ENCODE measurements at regions not wholly inside any gene's neighbourhood (a gene's known extent, or its start where the extent isn't known, plus 50 kb on each side); places are given as distances from the start of the nearest gene placed in this dataset.
A peak's percentile ranks its signal among the peaks of the same experiment; 100 is the strongest.

GRCh38 chr17:69898601-69899000 is 176.4 kb upstream of the KCNJ16 start:
- H3K9me3 ChIP-seq (ENCODE audit: control insufficient read depth in 3 of 3, low read length in 3 of 3): no peaks in the 10 kb centered on the region
- peaks cover 0 to 9% (median 5%) of the 10 kb centered on the region in 3 donors for H3K4me1 ChIP-seq (ENCODE audit: control insufficient read depth in 3 of 3, insufficient read depth in 3 of 3, low read length in 3 of 3)
- no peaks in the 10 kb centered on the region for H3K36me3 ChIP-seq (ENCODE audit: control insufficient read depth in 3 of 3, insufficient read depth in 3 of 3, low read length in 3 of 3)
- no peak overlapping the region for H3K9ac ChIP-seq (ENCODE audit: low read depth in 1 of 3, low read length in 3 of 3)
- H3K27me3 ChIP-seq (ENCODE audit: control insufficient read depth in 3 of 3, insufficient read depth in 3 of 3, low read length in 3 of 3): no peaks in the 10 kb centered on the region
- no peak overlapping the region for H3K27ac ChIP-seq (ENCODE audit: low read depth, low read length)
- no peak overlapping the region for H3K4me3 ChIP-seq (ENCODE audit: low read length in 3 of 3)

GRCh38 chr17:69900101-69900500 is 174.9 kb upstream of the KCNJ16 start:
- H3K4me1 ChIP-seq (ENCODE audit: control insufficient read depth in 3 of 3, insufficient read depth in 3 of 3, low read length in 3 of 3): peaks cover 0 to 9% (median 5%) of the 10 kb centered on the region in 3 donors
- no peak overlapping the region for H3K9ac ChIP-seq (ENCODE audit: low read depth in 1 of 3, low read length in 3 of 3)
- no peaks in the 10 kb centered on the region for H3K36me3 ChIP-seq (ENCODE audit: control insufficient read depth in 3 of 3, insufficient read depth in 3 of 3, low read length in 3 of 3)
- H3K4me3 ChIP-seq (ENCODE audit: low read length in 3 of 3): no peak overlapping the region
- H3K27me3 ChIP-seq (ENCODE audit: control insufficient read depth in 3 of 3, insufficient read depth in 3 of 3, low read length in 3 of 3): no peaks in the 10 kb centered on the region
- no peaks in the 10 kb centered on the region for H3K9me3 ChIP-seq (ENCODE audit: control insufficient read depth in 3 of 3, low read length in 3 of 3)
- H3K27ac ChIP-seq (ENCODE audit: low read depth, low read length): no peak overlapping the region

GRCh38 chr17:69900829-69901228 is 174.2 kb upstream of the KCNJ16 start:
- H3K27ac ChIP-seq (ENCODE audit: low read depth, low read length): peak overlapping the region; percentile 70
- H3K4me3 ChIP-seq (ENCODE audit: low read length in 3 of 3): peak overlapping the region in 1 of 3 donors; percentile 32
- no peaks in the 10 kb centered on the region for H3K36me3 ChIP-seq (ENCODE audit: control insufficient read depth in 3 of 3, insufficient read depth in 3 of 3, low read length in 3 of 3)
- peak overlapping the region in 1 of 3 donors; percentile 50 for H3K9ac ChIP-seq (ENCODE audit: low read depth in 1 of 3, low read length in 3 of 3)
- H3K9me3 ChIP-seq (ENCODE audit: control insufficient read depth in 3 of 3, low read length in 3 of 3): no peaks in the 10 kb centered on the region
- H3K27me3 ChIP-seq (ENCODE audit: control insufficient read depth in 3 of 3, insufficient read depth in 3 of 3, low read length in 3 of 3): no peaks in the 10 kb centered on the region
- peaks cover 0 to 9% (median 5%) of the 10 kb centered on the region in 3 donors for H3K4me1 ChIP-seq (ENCODE audit: control insufficient read depth in 3 of 3, insufficient read depth in 3 of 3, low read length in 3 of 3)

- Histone ChIP-seq H3K4me1 (ENCODE audit: control insufficient read depth in 3 of 3, insufficient read depth in 3 of 3, low read length in 3 of 3) (peaks cover 0 to 4% (median 0%) of the 10 kb centered on the region in 3 donors), H3K4me3 (ENCODE audit: low read length in 3 of 3) (no peak overlapping the region), H3K36me3 (ENCODE audit: control insufficient read depth in 3 of 3, insufficient read depth in 3 of 3, low read length in 3 of 3) (no peaks in the 10 kb centered on the region), H3K27me3 (ENCODE audit: control insufficient read depth in 3 of 3, insufficient read depth in 3 of 3, low read length in 3 of 3) (no peaks in the 10 kb centered on the region), H3K27ac (ENCODE audit: low read depth, low read length) (no peak overlapping the region), H3K9me3 (ENCODE audit: control insufficient read depth in 3 of 3, low read length in 3 of 3) (no peaks in the 10 kb centered on the region), H3K9ac (ENCODE audit: low read depth in 1 of 3, low read length in 3 of 3) (no peak overlapping the region)
These were observed 168.7 kb upstream of the KCNJ16 start for GRCh38 chr17:69906306-69906705.

GRCh38 chr17:69907132-69907847 is 167.7 kb upstream of the KCNJ16 start:
- Histone ChIP-seq H3K9me3 (ENCODE audit: control insufficient read depth in 3 of 3, low read length in 3 of 3) (no peaks in the 10 kb centered on the region), H3K4me1 (ENCODE audit: control insufficient read depth in 3 of 3, insufficient read depth in 3 of 3, low read length in 3 of 3) (no peaks in the 10 kb centered on the region), H3K27me3 (ENCODE audit: control insufficient read depth in 3 of 3, insufficient read depth in 3 of 3, low read length in 3 of 3) (no peaks in the 10 kb centered on the region), H3K36me3 (ENCODE audit: control insufficient read depth in 3 of 3, insufficient read depth in 3 of 3, low read length in 3 of 3) (no peaks in the 10 kb centered on the region), H3K4me3 (ENCODE audit: low read length in 3 of 3) (no peak overlapping the region), H3K9ac (ENCODE audit: low read depth in 1 of 3, low read length in 3 of 3) (no peak overlapping the region), H3K27ac (ENCODE audit: low read depth, low read length) (no peak overlapping the region)

- no peak overlapping the region for H3K27ac ChIP-seq (ENCODE audit: low read depth, low read length)
These were observed 166.2 kb upstream of the KCNJ16 start for GRCh38 chr17:69908626-69909368.

GRCh38 chr17:69909389-69909788 is 165.6 kb upstream of the KCNJ16 start:
- Histone ChIP-seq H3K27ac (ENCODE audit: low read depth, low read length) (no peak overlapping the region), H3K4me1 (ENCODE audit: control insufficient read depth in 3 of 3, insufficient read depth in 3 of 3, low read length in 3 of 3) (no peaks in the 10 kb centered on the region), H3K9ac (ENCODE audit: low read depth in 1 of 3, low read length in 3 of 3) (no peak overlapping the region), H3K4me3 (ENCODE audit: low read length in 3 of 3) (no peak overlapping the region), H3K27me3 (ENCODE audit: control insufficient read depth in 3 of 3, insufficient read depth in 3 of 3, low read length in 3 of 3) (no peaks in the 10 kb centered on the region), H3K36me3 (ENCODE audit: control insufficient read depth in 3 of 3, insufficient read depth in 3 of 3, low read length in 3 of 3) (no peaks in the 10 kb centered on the region), H3K9me3 (ENCODE audit: control insufficient read depth in 3 of 3, low read length in 3 of 3) (no peaks in the 10 kb centered on the region)

More at GRCh38 chr17:69908626-69909368, 166.2 kb upstream of the KCNJ16 start:
- Histone ChIP-seq H3K9ac (ENCODE audit: low read depth in 1 of 3, low read length in 3 of 3) (no peak overlapping the region), H3K27me3 (ENCODE audit: control insufficient read depth in 3 of 3, insufficient read depth in 3 of 3, low read length in 3 of 3) (no peaks in the 10 kb centered on the region), H3K4me3 (ENCODE audit: low read length in 3 of 3) (no peak overlapping the region), H3K4me1 (ENCODE audit: control insufficient read depth in 3 of 3, insufficient read depth in 3 of 3, low read length in 3 of 3) (no peaks in the 10 kb centered on the region), H3K9me3 (ENCODE audit: control insufficient read depth in 3 of 3, low read length in 3 of 3) (no peaks in the 10 kb centered on the region), H3K36me3 (ENCODE audit: control insufficient read depth in 3 of 3, insufficient read depth in 3 of 3, low read length in 3 of 3) (no peaks in the 10 kb centered on the region)

- Histone ChIP-seq H3K4me1 (ENCODE audit: control insufficient read depth in 3 of 3, insufficient read depth in 3 of 3, low read length in 3 of 3) (no peaks in the 10 kb centered on the region), H3K27ac (ENCODE audit: low read depth, low read length) (peak overlapping the region; percentile 42), H3K4me3 (ENCODE audit: low read length in 3 of 3) (no peak overlapping the region), H3K9ac (ENCODE audit: low read depth in 1 of 3, low read length in 3 of 3) (peak overlapping the region in 2 of 3 donors; percentile 20 to 26), H3K36me3 (ENCODE audit: control insufficient read depth in 3 of 3, insufficient read depth in 3 of 3, low read length in 3 of 3) (no peaks in the 10 kb centered on the region), H3K9me3 (ENCODE audit: control insufficient read depth in 3 of 3, low read length in 3 of 3) (no peaks in the 10 kb centered on the region), H3K27me3 (ENCODE audit: control insufficient read depth in 3 of 3, insufficient read depth in 3 of 3, low read length in 3 of 3) (no peaks in the 10 kb centered on the region)
These were observed 162.2 kb upstream of the KCNJ16 start for GRCh38 chr17:69912805-69913204.

GRCh38 chr17:69913216-69913615 is 161.8 kb upstream of the KCNJ16 start:
- Histone ChIP-seq H3K4me1 (ENCODE audit: control insufficient read depth in 3 of 3, insufficient read depth in 3 of 3, low read length in 3 of 3) (no peaks in the 10 kb centered on the region), H3K27ac (ENCODE audit: low read depth, low read length) (peak overlapping the region; percentile 42), H3K4me3 (ENCODE audit: low read length in 3 of 3) (no peak overlapping the region), H3K27me3 (ENCODE audit: control insufficient read depth in 3 of 3, insufficient read depth in 3 of 3, low read length in 3 of 3) (no peaks in the 10 kb centered on the region), H3K9me3 (ENCODE audit: control insufficient read depth in 3 of 3, low read length in 3 of 3) (no peaks in the 10 kb centered on the region), H3K9ac (ENCODE audit: low read depth in 1 of 3, low read length in 3 of 3) (peak overlapping the region; percentile 20 to 55 (median 26)), H3K36me3 (ENCODE audit: control insufficient read depth in 3 of 3, insufficient read depth in 3 of 3, low read length in 3 of 3) (no peaks in the 10 kb centered on the region)

- no peaks in the 10 kb centered on the region for H3K9me3 ChIP-seq (ENCODE audit: control insufficient read depth in 3 of 3, low read length in 3 of 3)
- no peaks in the 10 kb centered on the region for H3K36me3 ChIP-seq (ENCODE audit: control insufficient read depth in 3 of 3, insufficient read depth in 3 of 3, low read length in 3 of 3)
- no peaks in the 10 kb centered on the region for H3K27me3 ChIP-seq (ENCODE audit: control insufficient read depth in 3 of 3, insufficient read depth in 3 of 3, low read length in 3 of 3)
- no peak overlapping the region for H3K4me3 ChIP-seq (ENCODE audit: low read length in 3 of 3)
- H3K4me1 ChIP-seq (ENCODE audit: control insufficient read depth in 3 of 3, insufficient read depth in 3 of 3, low read length in 3 of 3): no peaks in the 10 kb centered on the region
- H3K9ac ChIP-seq (ENCODE audit: low read depth in 1 of 3, low read length in 3 of 3): peak overlapping the region in 2 of 3 donors; percentile 26 to 55
- H3K27ac ChIP-seq (ENCODE audit: low read depth, low read length): no peak overlapping the region
These were observed 161.4 kb upstream of the KCNJ16 start for GRCh38 chr17:69913616-69914015.

Data from skeletal muscle tissue (tissue), 3 donors.